Urothelium cell line (cell line): ENCODE measurements at regions not wholly inside any gene's neighbourhood (a gene's known extent, or its start where the extent isn't known, plus 50 kb on each side); places are given as distances from the start of the nearest gene placed in this dataset.
"Not testable (repeated sequence)": the region's sequence is repeated elsewhere in the genome, so short reads cannot be mapped to it uniquely, and the experiment has no call there.

Experiments
- DNase-seq: peaks from one replicate; pipeline ENCODE4 v3.0.0; 2011; ENCODE audit warnings: low spot score, mixed read lengths
- FAIRE-seq: peaks from 2 replicates; lab custom pipeline; 2011; peaks lifted over from hg19 to GRCh38; lab: Jason Lieb, UNC

DNA sequence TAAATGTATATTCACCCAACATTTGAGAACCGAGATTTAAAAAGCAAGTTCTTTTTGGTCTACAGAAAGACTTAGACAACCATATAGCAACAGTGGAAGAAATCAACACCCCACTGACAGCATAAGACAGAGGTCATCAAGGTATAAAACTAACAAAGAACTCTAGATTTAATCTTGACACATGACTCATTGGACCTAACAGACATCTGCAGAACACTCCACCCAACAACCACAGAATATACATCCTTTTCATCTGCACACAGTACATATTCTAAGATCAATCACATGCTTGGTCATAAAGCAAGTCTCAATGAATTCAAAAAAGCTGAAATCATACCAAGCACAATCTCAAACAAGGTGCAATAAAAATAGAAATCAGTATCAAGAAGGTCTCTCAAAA, 65.8 kb downstream of the SPIN4 start:
- no peak for DNase-seq
- FAIRE-seq: no peak

GRCh38 chrX:63284659-63285058, 66.5 kb downstream of the SPIN4 start:
- DNase-seq: no peak
- no peak for FAIRE-seq

- FAIRE-seq: no peak
- no peak for DNase-seq
Measured at GRCh38 chrX:63283348-63283747, 67.8 kb downstream of the SPIN4 start.

GRCh38 chrX:63282828-63283227, 68.3 kb downstream of the SPIN4 start:
- DNase-seq: no peak
- FAIRE-seq: no peak

- FAIRE-seq (no peak), DNase-seq (no peak)
Measured at GRCh38 chrX:63282077-63282476, 69.1 kb downstream of the SPIN4 start.

DNA sequence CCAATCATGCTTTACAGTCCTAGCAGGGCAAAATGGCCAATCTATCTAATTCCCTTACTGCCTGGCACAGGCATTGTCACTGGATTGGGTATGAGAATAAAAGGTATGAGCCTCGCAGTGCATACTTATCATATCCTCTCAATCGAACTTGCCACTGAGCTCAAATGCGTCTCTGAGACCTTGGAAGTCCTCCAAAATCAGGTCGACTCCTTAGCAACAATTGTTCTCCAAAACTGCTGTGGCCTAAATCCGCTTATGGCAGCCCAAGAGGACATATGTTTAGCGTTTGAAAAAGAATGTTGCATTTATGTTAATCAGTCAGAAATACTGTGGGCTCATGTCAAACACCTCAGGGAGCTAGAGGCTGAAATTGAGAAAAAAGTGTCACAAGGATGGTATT, 69.7 kb downstream of the SPIN4 start:
- DNase-seq: no peak
- no peak for FAIRE-seq

DNA sequence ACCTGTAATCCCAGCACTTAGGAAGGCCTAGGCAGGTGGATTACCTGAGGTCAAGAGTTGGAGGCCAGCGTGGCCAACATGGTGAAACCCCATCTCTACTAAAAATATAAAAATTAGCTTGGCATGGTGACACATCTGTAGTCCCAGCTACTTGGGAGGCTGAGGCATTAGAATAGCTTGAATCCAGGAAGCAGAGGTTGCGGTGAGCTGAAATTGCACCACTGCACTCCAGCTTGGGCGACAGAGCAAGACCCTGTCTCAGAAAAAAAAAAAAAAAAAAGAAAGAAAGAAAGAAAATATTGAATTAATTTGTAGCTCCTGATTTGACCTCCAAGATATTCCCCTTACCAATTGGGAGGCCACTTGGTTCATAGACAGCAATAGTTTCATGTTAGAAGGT, 73.7 kb downstream of the SPIN4 start:
- not testable (repeated sequence) for FAIRE-seq, DNase-seq

DNA sequence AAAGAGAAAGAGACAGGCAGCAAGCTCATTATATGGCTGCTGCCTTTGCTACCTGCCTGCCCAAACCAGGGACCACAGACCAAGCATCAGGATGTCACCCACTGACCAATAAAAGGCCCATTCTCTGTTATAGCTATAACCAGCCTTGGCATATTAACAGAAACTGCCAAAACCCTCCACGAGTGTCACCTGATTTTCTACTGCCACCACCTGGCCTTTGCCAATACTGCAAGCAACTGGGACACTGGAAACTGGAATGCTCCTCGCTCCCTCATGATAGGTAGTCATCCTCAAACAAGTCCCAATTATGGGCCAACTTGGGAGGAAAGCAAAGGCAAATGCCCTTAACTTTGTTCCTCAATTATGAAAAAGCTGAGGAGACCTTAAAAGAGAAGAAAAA, 76.0 kb downstream of the SPIN4 start:
- DNase-seq (peak; percentile 40), FAIRE-seq (no peak)

GRCh38 chrX:63270873-63271272, 80.3 kb downstream of the SPIN4 start:
- DNase-seq (no peak), FAIRE-seq (no peak)

DNA sequence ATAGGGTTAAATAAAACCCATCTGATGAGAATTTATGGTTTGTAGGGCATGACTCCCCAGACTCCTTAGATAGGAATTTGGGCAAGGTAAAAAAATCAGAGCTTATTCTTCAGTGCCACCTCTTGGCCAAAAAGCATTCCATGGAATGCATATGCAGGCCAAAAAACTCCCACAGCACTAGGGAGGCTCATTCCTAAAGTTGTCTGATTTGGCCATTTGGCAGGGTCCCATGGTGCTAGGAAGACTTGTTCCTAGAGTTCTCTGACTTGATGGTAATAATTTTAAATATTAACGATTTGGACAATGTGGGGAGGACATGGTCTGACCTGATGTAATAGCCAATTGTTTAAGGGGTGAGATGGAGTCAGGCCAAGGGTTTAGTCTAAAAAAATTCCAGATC, 93.0 kb downstream of the SPIN4 start:
- FAIRE-seq (no peak), DNase-seq (no peak)

DNA sequence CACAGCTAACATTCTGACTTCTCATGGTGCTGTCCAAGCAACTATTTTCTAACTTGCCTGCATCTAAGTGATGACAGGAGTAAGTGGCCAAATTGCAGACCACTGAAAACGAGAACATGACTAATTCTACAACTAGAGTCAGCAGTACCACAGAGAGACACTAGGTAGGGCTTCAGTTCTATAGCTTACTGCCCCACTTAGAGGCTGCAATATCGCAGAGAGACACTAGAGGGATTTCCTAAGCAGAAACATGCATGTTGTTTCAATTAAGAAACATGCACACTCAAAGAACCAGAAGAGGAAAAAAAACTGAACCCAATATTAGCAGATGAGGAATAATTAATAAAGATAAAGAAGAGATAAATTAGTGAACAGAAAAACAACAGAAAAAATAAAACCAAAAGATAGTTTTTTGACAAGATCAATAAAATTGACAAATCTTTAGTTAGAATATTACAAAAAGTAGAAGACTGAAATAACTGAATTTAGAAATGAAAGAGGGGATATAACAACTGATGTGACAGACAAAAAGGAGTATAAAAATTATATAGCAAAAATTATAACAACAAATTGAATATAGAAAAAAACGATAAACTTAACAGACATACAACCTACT, 100.8 kb downstream of the SPIN4 start:
- FAIRE-seq (no peak), DNase-seq (peak; percentile 20)

- FAIRE-seq, DNase-seq: not testable (repeated sequence)
Measured at GRCh38 chrX:63242689-63243088, 108.4 kb downstream of the SPIN4 start.

GRCh38 chrX:63235963-63236362, 115.2 kb downstream of the SPIN4 start:
- not testable (repeated sequence) for FAIRE-seq, DNase-seq

GRCh38 chrX:63233013-63233412, 118.1 kb downstream of the SPIN4 start:
- DNase-seq: not testable (repeated sequence)
- peak; percentile 75 for FAIRE-seq

- FAIRE-seq, DNase-seq: not testable (repeated sequence)
Measured at GRCh38 chrX:63218202-63218601, 132.9 kb downstream of the SPIN4 start.

DNA sequence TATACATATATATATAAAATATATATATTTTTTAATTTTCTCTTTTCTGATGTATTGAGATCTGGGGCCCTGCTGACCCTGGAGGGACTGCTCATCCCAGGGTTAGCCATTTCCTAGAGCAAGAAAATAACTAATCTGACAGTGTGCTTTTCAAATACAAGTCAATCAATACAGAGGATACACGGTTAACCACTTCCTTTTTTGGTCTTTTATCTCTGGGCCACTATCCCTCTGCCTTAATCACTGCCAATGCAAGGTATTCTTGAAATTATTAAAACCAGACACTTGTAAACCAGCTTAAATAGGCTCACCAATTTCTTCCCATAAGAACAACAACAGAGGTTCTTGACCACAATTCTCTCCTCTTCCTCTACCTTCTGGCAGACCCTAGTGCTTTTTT, 133.6 kb downstream of the SPIN4 start:
- not testable (repeated sequence) for DNase-seq, FAIRE-seq

DNA sequence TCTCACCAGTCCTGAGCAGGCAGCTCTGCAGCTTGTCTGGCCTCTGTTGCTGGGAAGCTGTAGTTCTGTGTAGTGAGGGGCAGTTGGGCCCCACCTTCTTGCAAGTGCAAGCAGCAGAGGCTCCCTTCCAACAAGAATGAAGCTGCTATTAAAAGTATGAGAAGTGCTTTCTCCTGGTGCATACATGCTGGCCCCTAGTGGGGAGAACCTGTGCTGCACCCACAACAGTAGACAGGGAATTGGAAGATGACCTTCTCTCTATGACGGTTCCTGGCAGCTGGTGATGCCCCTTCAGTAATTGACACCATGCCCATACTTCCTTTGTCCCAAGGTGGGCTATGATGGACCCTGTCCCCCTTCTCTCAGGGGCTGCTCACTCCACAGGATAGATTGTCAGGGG, 141.5 kb downstream of the SPIN4 start:
- FAIRE-seq: not testable (repeated sequence)

DNA sequence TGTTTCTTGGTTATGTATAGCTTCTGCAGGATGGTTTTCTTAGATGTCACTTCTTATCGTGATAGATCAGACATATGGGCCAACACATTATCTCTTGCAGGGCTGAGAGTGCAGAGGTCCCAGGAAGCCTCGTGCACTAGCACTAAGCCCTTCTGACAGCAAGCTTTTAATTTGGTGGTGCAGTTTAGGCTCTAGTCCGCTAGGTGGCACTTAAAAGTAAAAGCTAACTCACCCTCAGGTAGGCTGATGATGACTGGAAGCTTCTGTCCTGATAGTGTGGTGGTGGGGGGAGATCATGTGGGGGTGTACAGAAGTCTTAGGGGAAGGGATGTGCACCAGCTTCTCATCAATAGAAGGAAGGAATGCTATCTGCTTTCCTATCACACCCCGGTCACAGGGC, 142.0 kb downstream of the SPIN4 start:
- DNase-seq: not testable (repeated sequence)
- peak; percentile 74 for FAIRE-seq

More for the DNA sequence above, 141.5 kb downstream of the SPIN4 start:
- not testable (repeated sequence) for DNase-seq

GRCh38 chrX:63204266-63205074, 146.7 kb downstream of the SPIN4 start:
- FAIRE-seq: peak; percentile 74
- DNase-seq: not testable (repeated sequence)

- FAIRE-seq, DNase-seq: not testable (repeated sequence)
Measured at GRCh38 chrX:63201987-63202386, 149.1 kb downstream of the SPIN4 start.

DNA sequence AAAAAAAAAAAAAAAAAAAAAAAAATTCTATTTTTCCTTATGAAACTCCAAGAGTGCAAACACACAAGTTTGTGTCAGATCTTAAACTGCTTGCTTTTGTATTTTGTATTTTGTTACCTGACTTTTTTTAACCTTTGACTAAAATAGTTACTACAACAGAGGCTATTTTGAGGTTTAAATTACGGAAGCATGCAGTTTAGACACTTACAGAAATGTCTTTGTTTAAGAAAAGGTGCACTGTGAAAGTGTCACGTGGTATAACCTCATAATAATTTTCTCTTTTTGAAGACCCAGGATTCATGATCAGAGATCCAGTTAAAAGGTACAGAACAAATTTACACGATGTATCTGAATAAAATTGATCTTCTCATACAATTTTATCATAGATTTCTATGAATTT, 152.4 kb downstream of the SPIN4 start:
- not testable (repeated sequence) for FAIRE-seq, DNase-seq
